Activated B cell treated with CpG ODN at 0.5 μM for 24 hours (primary cell): ENCODE measurements at regions not wholly inside any gene's neighbourhood (a gene's known extent, or its start where the extent isn't known, plus 50 kb on each side); places are given as distances from the start of the nearest gene placed in this dataset.

ENCODE experiments used
- ATAC-seq: fragments of 200-7000 bp; cut with Tn5 transposase; one replicate; pipeline ENCODE4 v1.10.0; 2021; ENCODE audit warnings: low read depth, mild to moderate bottlenecking, moderate library complexity
- CTCF ChIA-PET: fragments of 350-600 bp; sonication (Branson Sonifier 250); formaldehyde crosslinking; loops from one replicate; lab custom pipeline; 2021; ENCODE audit warnings: antibody characterized with exemption; lab: Charles Lee
- POLR2A ChIA-PET: fragments of 350-600 bp; sonication (Branson Sonifier 250); formaldehyde crosslinking; loops from one replicate; lab custom pipeline; 2021; ENCODE audit warnings: antibody characterized with exemption; lab: Charles Lee
- DNase-seq: peaks from one replicate; pipeline ENCODE4 v3.0.0; 2022
- H3K27ac Mint-ChIP-seq: one replicate; pipeline ENCODE4 v1.8.0; 2020; ENCODE audit warnings: mixed read lengths
- H3K27me3 Mint-ChIP-seq: one replicate; pipeline ENCODE4 v1.8.0; 2021; ENCODE audit warnings: mixed read lengths
- H3K36me3 Mint-ChIP-seq: one replicate; pipeline ENCODE4 v1.8.0; 2021; ENCODE audit warnings: low read depth, mixed read lengths
- H3K4me1 Mint-ChIP-seq: one replicate; pipeline ENCODE4 v1.8.0; 2021; ENCODE audit warnings: mixed read lengths
- H3K4me3 Mint-ChIP-seq: one replicate; pipeline ENCODE4 v1.8.0; 2020; ENCODE audit warnings: mild to moderate bottlenecking, mixed read lengths
- H3K9me3 Mint-ChIP-seq: one replicate; pipeline ENCODE4 v1.8.0; 2020; ENCODE audit warnings: mixed read lengths
- CTCF ChIP-seq: fragments of 200-600 bp; IDR thresholded peaks from one replicate; pipeline ENCODE4 v1.8.0; 2022; ENCODE audit warnings: antibody characterized with exemption, mild to moderate bottlenecking
- intact Hi-C: fragments of 100-400 bp; cut with micrococcal nuclease; formaldehyde crosslinking; loops from one replicate; pipeline ENCODE4 v1.15.1; 2024

- Mint-ChIP-seq H3K9me3 (no peaks in the 10 kb centered on the region), H3K27me3 (no peaks in the 10 kb centered on the region), H3K4me1 (no peaks in the 10 kb centered on the region), H3K36me3 (no peaks in the 10 kb centered on the region), H3K27ac (no peak overlapping the region), H3K4me3 (no peak overlapping the region)
- DNase-seq = no peak
- intact Hi-C loops = no loop called here
- POLR2A ChIA-PET = no interaction called here
- TF ChIP-seq CTCF = no peak
- CTCF ChIA-PET = no interaction called here
- ATAC-seq = no peak
Measured at GRCh38 chr2:184037273-184037672, 561.1 kb upstream of the ZNF804A start.

GRCh38 chr2:184039493-184039892 is 558.8 kb upstream of the ZNF804A start:
- no peak for TF ChIP-seq CTCF
- no peaks in the 10 kb centered on the region for H3K27me3 Mint-ChIP-seq
- POLR2A ChIA-PET = no interaction called here
- H3K4me1 Mint-ChIP-seq = no peaks in the 10 kb centered on the region
- CTCF ChIA-PET = no interaction called here
- H3K27ac Mint-ChIP-seq = no peak overlapping the region
- no peaks in the 10 kb centered on the region for H3K36me3 Mint-ChIP-seq
- DNase-seq (no peak), ATAC-seq (no peak)
- no peak overlapping the region for H3K4me3 Mint-ChIP-seq
- intact Hi-C loops = no loop called here
- no peaks in the 10 kb centered on the region for H3K9me3 Mint-ChIP-seq

- Mint-ChIP-seq H3K4me3 (no peak overlapping the region), H3K36me3 (no peaks in the 10 kb centered on the region), H3K9me3 (no peaks in the 10 kb centered on the region), H3K4me1 (no peaks in the 10 kb centered on the region), H3K27me3 (no peaks in the 10 kb centered on the region), H3K27ac (no peak overlapping the region)
- POLR2A ChIA-PET = no interaction called here
- ATAC-seq = no peak
- CTCF ChIA-PET = no interaction called here
- intact Hi-C loops = no loop called here
- TF ChIP-seq CTCF = no peak
- no peak for DNase-seq
Measured at GRCh38 chr2:184040230-184040629, 558.1 kb upstream of the ZNF804A start.

GRCh38 chr2:184041077-184041476 is 557.3 kb upstream of the ZNF804A start:
- DNase-seq = no peak
- intact Hi-C loops = no loop called here
- Mint-ChIP-seq H3K4me3 (no peak overlapping the region), H3K27ac (no peak overlapping the region), H3K27me3 (no peaks in the 10 kb centered on the region), H3K9me3 (no peaks in the 10 kb centered on the region), H3K36me3 (no peaks in the 10 kb centered on the region), H3K4me1 (no peaks in the 10 kb centered on the region)
- no peak for TF ChIP-seq CTCF
- ChIA-PET POLR2A (no interaction called here), CTCF (no interaction called here)
- ATAC-seq = no peak

DNA sequence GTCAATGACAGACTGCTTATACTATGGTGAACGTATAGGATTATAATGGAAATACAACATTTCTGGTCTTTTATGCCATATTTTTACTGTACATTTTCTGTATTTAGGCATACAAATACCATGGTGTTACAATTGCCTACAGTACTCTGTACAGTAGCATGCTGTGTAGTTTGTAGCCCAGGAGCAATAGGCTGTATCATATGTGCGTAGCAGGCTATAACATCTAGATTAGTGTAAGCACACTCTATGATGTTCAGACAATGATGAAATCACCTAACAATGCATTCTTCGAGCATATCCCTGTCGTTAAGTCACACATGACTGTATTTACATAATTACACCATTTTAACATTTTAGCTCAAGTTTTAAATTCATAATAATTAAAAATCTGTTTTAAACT is 556.6 kb upstream of the ZNF804A start:
- POLR2A ChIA-PET = no interaction called here

More for the DNA sequence above, 556.6 kb upstream of the ZNF804A start:
- H3K36me3 Mint-ChIP-seq = no peaks in the 10 kb centered on the region
- no peaks in the 10 kb centered on the region for H3K4me1 Mint-ChIP-seq
- DNase-seq (no peak), ATAC-seq (no peak)
- TF ChIP-seq CTCF = no peak
- H3K4me3 Mint-ChIP-seq = no peak overlapping the region
- no peaks in the 10 kb centered on the region for H3K9me3 Mint-ChIP-seq
- H3K27me3 Mint-ChIP-seq = no peaks in the 10 kb centered on the region
- CTCF ChIA-PET = no interaction called here
- intact Hi-C loops = no loop called here
- H3K27ac Mint-ChIP-seq = no peak overlapping the region
